ENCODE measurements at regions not wholly inside any gene's neighbourhood (a gene's known extent, or its start where the extent isn't known, plus 50 kb on each side); places are given as distances from the start of the nearest gene placed in this dataset.

- DNase-seq (ENCODE audit: low read depth), result no peak
Measured at GRCh38 chr2:239676716-239677452, 276.1 kb upstream of the HDAC4 start.

GRCh38 chr2:239675826-239676715, 275.3 kb upstream of the HDAC4 start:
- no peak for DNase-seq (ENCODE audit: low read depth)

- no peak for DNase-seq (ENCODE audit: low read depth)
Measured at GRCh38 chr2:239674981-239675825, 274.4 kb upstream of the HDAC4 start.

GRCh38 chr2:239674101-239674980, 273.5 kb upstream of the HDAC4 start:
- DNase-seq (ENCODE audit: low read depth), result no peak

- no peak for DNase-seq (ENCODE audit: low read depth)
Measured at GRCh38 chr2:239673641-239674040, 272.8 kb upstream of the HDAC4 start.

GRCh38 chr2:239671916-239672849, 271.4 kb upstream of the HDAC4 start:
- DNase-seq (ENCODE audit: low read depth), result no peak

- no peak for DNase-seq (ENCODE audit: low read depth)
Measured at GRCh38 chr2:239671471-239671870, 270.7 kb upstream of the HDAC4 start.

- DNase-seq (ENCODE audit: low read depth), result no peak
Measured at GRCh38 chr2:239670463-239671120, 269.8 kb upstream of the HDAC4 start.

- no peak for DNase-seq (ENCODE audit: low read depth)
Measured at GRCh38 chr2:239669899-239670460, 269.2 kb upstream of the HDAC4 start.

GRCh38 chr2:239669181-239669898, 268.5 kb upstream of the HDAC4 start:
- DNase-seq (ENCODE audit: low read depth), result no peak

- no peak for DNase-seq (ENCODE audit: low read depth)
Measured at GRCh38 chr2:239668651-239669050, 267.8 kb upstream of the HDAC4 start.

GRCh38 chr2:239668042-239668441, 267.2 kb upstream of the HDAC4 start:
- DNase-seq (ENCODE audit: low read depth), result no peak

- no peak for DNase-seq (ENCODE audit: low read depth)
Measured at GRCh38 chr2:239667431-239667985, 266.7 kb upstream of the HDAC4 start.

GRCh38 chr2:239666855-239667376, 266.1 kb upstream of the HDAC4 start:
- DNase-seq (ENCODE audit: low read depth), result no peak

GRCh38 chr2:239666053-239666854, 265.4 kb upstream of the HDAC4 start:
- DNase-seq (ENCODE audit: low read depth), result no peak

- DNase-seq (ENCODE audit: low read depth), result no peak
Measured at GRCh38 chr2:239664216-239664810, 263.5 kb upstream of the HDAC4 start.

Measured in myocyte (in vitro differentiated cells).